ENCODE measurements at regions not wholly inside any gene's neighbourhood (a gene's known extent, or its start where the extent isn't known, plus 50 kb on each side); places are given as distances from the start of the nearest gene placed in this dataset.

DNA sequence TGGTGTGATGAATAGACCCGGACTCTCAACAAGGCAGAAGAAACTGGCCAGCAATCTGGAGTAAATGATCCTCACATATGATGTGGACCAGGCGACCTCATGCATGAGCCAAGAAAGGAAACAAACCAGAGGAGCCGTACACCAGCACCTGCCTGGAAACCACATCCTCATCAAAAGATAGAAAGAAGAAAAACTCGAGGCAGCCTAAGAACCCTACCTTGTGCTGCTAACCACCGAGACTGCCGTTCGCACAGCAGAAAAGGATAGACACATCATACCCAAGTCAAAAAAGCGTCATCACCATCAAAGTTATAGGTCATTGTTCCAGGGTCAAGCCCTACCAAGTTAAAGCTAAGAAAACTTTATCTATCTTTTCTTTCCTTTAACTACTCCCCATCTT, 66.7 kb downstream of the RESF1 start:
- no peak overlapping the region for H3K27ac ChIP-seq
- TF ChIP-seq CTCF (conservative IDR thresholded peaks at IDR 0.05) (no peak), ZFX (IDR thresholded peaks at IDR 0.05) (no peak)

- no peak for TF ChIP-seq ZFX (IDR thresholded peaks at IDR 0.05)
- no peak for TF ChIP-seq CTCF (conservative IDR thresholded peaks at IDR 0.05)
- H3K27ac ChIP-seq = no peak overlapping the region
Measured at GRCh38 chr12:32027684-32028365, 68.6 kb downstream of the RESF1 start.

- no peak overlapping the region for H3K27ac ChIP-seq
- TF ChIP-seq CTCF (conservative IDR thresholded peaks at IDR 0.05) (no peak), ZFX (IDR thresholded peaks at IDR 0.05) (no peak)
Measured at GRCh38 chr12:32030151-32030550, 70.9 kb downstream of the RESF1 start.

- H3K27ac ChIP-seq = no peak overlapping the region
- TF ChIP-seq CTCF (conservative IDR thresholded peaks at IDR 0.05) (no peak), ZFX (IDR thresholded peaks at IDR 0.05) (no peak)
Measured at GRCh38 chr12:32030676-32031075, 71.5 kb downstream of the RESF1 start.

DNA sequence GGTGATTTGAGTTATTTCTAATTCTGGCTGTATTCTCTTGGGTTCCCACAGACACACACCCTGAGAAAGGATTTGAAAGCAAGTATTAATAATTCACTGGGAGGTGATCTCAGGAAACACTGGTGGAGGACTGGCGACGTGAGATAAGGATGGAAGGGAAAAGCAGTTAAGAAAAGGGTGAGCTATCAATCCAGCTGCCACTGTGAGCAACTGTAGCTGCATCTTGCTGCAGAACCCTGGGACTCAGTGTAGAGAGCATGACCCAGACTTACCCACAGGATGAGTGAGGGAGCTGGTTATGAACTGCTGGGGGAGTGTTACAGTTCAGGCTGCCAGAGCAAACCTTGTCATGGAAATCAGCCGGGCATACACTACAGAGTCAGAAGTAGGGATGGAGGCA, 71.9 kb downstream of the RESF1 start:
- no peak overlapping the region for H3K27ac ChIP-seq
- TF ChIP-seq ZFX (IDR thresholded peaks at IDR 0.05) (no peak), CTCF (conservative IDR thresholded peaks at IDR 0.05) (no peak)

GRCh38 chr12:32032205-32032810, 73.1 kb downstream of the RESF1 start:
- TF ChIP-seq ZFX (IDR thresholded peaks at IDR 0.05) = no peak
- no peak overlapping the region for H3K27ac ChIP-seq

DNA sequence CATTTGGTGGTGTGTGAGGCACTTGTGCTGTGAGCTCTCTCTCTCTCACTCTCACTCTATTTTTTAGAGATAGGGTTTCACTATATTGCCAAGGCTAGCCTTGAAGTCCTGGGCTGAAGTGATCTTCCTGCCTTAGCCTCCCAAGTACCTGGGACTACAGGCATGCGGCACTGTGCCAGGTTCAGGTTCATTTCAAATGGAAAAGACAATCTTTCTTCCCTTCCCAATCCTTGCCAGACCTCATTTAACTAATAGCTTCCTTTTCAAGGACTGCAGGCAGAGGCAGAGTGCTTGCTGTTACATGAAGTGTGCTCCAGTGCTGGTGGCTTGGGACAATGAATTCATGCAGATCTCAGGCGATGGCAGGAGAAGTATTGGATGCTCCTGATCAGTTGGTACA, 73.2 kb upstream of the BICD1 start:
- TF ChIP-seq ZFX (IDR thresholded peaks at IDR 0.05) (no peak), CTCF (conservative IDR thresholded peaks at IDR 0.05) (no peak)
- H3K27ac ChIP-seq = no peak overlapping the region

DNA sequence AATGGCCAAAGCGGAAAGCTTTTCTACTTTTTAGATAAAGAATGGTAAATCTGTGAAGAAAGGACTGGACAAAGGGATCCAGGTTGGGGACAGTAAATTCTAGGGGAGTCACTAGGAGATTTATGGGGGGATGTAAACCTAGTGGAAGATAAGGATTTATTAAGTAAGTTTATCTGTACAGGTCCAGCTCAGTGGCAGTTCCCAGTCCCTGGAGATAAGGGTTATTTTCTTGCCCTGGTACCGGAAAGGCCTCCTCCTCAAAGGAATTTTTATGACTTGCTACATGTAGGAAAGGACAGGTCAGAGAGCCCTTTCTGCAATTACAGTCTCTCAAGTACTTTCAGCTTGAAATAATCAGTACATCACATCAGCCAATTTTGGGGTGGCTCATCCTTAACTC, 72.6 kb upstream of the BICD1 start:
- TF ChIP-seq CTCF (conservative IDR thresholded peaks at IDR 0.05) (no peak), ZFX (IDR thresholded peaks at IDR 0.05) (no peak)
- H3K27ac ChIP-seq = no peak overlapping the region
